Activated naive CD8-positive, alpha-beta T cell treated with anti-CD3 and anti-CD28 coated beads, Interleukin-2, amount 10 ng/mL, durations not matched to agents 7 days and 5 days (primary cell): ENCODE measurements at regions not wholly inside any gene's neighbourhood (a gene's known extent, or its start where the extent isn't known, plus 50 kb on each side); places are given as distances from the start of the nearest gene placed in this dataset.
"Not testable (repeated sequence)": the region's sequence is repeated elsewhere in the genome, so short reads cannot be mapped to it uniquely, and the experiment has no call there.

Experiments used
- ATAC-seq: fragments of 150-1000 bp; cut with Tn5 transposase; one replicate; pipeline ENCODE4 v1.10.0; 2021; ENCODE audit warnings: low read depth, moderate library complexity
- POLR2A ChIA-PET: fragments of 350-600 bp; sonication (Branson Sonifier 250); formaldehyde crosslinking; loops from one replicate; lab custom pipeline; 2021; ENCODE audit warnings: antibody characterized with exemption; lab: Charles Lee
- DNase-seq: peaks from one replicate; pipeline ENCODE4 v3.0.0; 2021
- H3K27ac Mint-ChIP-seq: one replicate; pipeline ENCODE4 v1.8.0; 2022; ENCODE audit warnings: mild to moderate bottlenecking, mixed read lengths
- H3K27me3 Mint-ChIP-seq: one replicate; pipeline ENCODE4 v1.8.0; 2022; ENCODE audit warnings: mild to moderate bottlenecking, moderate library complexity, mixed read lengths
- H3K36me3 Mint-ChIP-seq: one replicate; pipeline ENCODE4 v1.8.0; 2021; ENCODE audit warnings: mild to moderate bottlenecking, mixed read lengths
- H3K4me1 Mint-ChIP-seq: one replicate; pipeline ENCODE4 v1.8.0; 2021; ENCODE audit warnings: mixed read lengths
- H3K4me3 Mint-ChIP-seq: one replicate; pipeline ENCODE4 v1.8.0; 2022; ENCODE audit warnings: mild to moderate bottlenecking, moderate library complexity, mixed read lengths
- H3K9me3 Mint-ChIP-seq: one replicate; pipeline ENCODE4 v1.8.0; 2021; ENCODE audit warnings: mixed read lengths

DNA sequence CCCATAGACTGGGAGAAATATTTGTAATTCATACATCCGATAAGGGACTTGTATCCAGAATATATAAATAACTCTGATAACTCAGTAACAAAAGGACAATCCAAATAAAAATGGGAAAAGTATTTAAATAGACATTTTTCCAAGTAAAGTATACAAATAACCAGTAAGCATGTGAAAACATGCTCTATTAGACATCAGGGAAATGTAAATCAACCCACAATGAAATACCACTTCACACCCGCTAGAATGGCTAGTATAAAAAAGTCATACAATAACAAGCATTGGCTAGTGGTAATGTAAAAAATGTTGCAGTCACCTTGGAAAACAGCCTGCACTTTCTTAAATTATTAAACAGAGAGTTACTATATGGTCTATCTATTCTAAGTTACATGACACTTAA lies 650.7 kb downstream of the C12orf50 start:
- H3K27ac Mint-ChIP-seq, result no peak overlapping the region
- H3K4me1 Mint-ChIP-seq, result no peaks in the 10 kb centered on the region
- DNase-seq (no peak), ATAC-seq (no peak)
- no peaks in the 10 kb centered on the region for H3K9me3 Mint-ChIP-seq
- no peak overlapping the region for H3K4me3 Mint-ChIP-seq
- no peaks in the 10 kb centered on the region for H3K36me3 Mint-ChIP-seq
- H3K27me3 Mint-ChIP-seq, result no peaks in the 10 kb centered on the region
- POLR2A ChIA-PET, result no interaction called here

- DNase-seq, result no peak
- no peaks in the 10 kb centered on the region for H3K4me1 Mint-ChIP-seq
- POLR2A ChIA-PET, result no interaction called here
- no peaks in the 10 kb centered on the region for H3K36me3 Mint-ChIP-seq
- no peaks in the 10 kb centered on the region for H3K9me3 Mint-ChIP-seq
- ATAC-seq, result no peak
- H3K4me3 Mint-ChIP-seq, result no peak overlapping the region
- no peaks in the 10 kb centered on the region for H3K27me3 Mint-ChIP-seq
- H3K27ac Mint-ChIP-seq, result no peak overlapping the region
Measured at GRCh38 chr12:87376722-87377121, 652.5 kb downstream of the C12orf50 start.

DNA sequence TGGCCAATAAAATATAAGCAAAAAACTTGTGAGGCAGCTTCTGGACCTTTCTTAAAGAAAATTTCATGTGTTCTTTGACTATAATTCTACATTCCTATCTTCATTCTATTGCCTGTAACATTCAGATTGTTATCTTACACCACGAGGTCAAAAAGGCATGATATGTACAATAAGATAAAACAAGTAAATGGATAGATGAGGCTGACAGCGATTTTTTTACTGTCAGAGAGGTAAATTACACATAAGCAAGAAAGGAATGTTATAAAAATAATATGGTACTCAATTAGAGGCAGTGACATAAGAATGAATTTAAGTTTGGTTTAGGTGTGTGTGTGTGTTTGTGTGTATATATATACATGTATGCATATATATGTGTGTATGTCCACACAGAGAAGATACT lies 660.0 kb downstream of the C12orf50 start:
- no peaks in the 10 kb centered on the region for H3K4me1 Mint-ChIP-seq
- POLR2A ChIA-PET, result no interaction called here
- no peaks in the 10 kb centered on the region for H3K27me3 Mint-ChIP-seq
- H3K9me3 Mint-ChIP-seq, result peaks cover 1% of the 10 kb centered on the region
- no peak overlapping the region for H3K27ac Mint-ChIP-seq
- H3K4me3 Mint-ChIP-seq, result no peak overlapping the region
- DNase-seq (no peak), ATAC-seq (no peak)
- no peaks in the 10 kb centered on the region for H3K36me3 Mint-ChIP-seq

DNA sequence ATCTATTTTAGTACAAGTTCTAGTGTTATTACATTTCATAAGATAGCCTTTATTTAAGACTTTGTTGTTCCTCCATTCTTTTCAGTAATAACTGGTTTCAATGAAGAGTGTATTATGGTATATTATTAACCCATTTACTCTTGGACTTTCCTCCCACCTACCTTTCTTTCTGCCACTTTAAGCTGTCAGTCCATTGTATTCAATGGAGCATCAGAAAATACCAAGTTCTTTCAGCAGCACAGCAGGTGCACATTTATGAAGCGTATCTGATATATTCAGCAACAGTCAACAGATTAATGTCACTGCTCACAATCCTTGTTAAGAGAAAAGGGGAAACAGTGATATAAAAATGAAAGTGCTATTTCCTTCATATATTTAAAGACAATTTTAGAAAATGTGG lies 660.9 kb downstream of the C12orf50 start:
- H3K27ac Mint-ChIP-seq, result no peak overlapping the region
- H3K36me3 Mint-ChIP-seq, result no peaks in the 10 kb centered on the region
- peaks cover 6% of the 10 kb centered on the region for H3K9me3 Mint-ChIP-seq
- no peaks in the 10 kb centered on the region for H3K4me1 Mint-ChIP-seq
- no peaks in the 10 kb centered on the region for H3K27me3 Mint-ChIP-seq
- H3K4me3 Mint-ChIP-seq, result no peak overlapping the region
- POLR2A ChIA-PET, result no interaction called here
- DNase-seq (no peak), ATAC-seq (no peak)

- POLR2A ChIA-PET, result no interaction called here
- Mint-ChIP-seq H3K4me3 (no peak overlapping the region), H3K27me3 (no peaks in the 10 kb centered on the region), H3K9me3 (peaks cover 22% of the 10 kb centered on the region), H3K36me3 (no peaks in the 10 kb centered on the region), H3K27ac (no peak overlapping the region), H3K4me1 (no peaks in the 10 kb centered on the region)
- no peak for ATAC-seq
- no peak for DNase-seq
Measured at GRCh38 chr12:87365423-87365822, 663.8 kb downstream of the C12orf50 start.

DNA sequence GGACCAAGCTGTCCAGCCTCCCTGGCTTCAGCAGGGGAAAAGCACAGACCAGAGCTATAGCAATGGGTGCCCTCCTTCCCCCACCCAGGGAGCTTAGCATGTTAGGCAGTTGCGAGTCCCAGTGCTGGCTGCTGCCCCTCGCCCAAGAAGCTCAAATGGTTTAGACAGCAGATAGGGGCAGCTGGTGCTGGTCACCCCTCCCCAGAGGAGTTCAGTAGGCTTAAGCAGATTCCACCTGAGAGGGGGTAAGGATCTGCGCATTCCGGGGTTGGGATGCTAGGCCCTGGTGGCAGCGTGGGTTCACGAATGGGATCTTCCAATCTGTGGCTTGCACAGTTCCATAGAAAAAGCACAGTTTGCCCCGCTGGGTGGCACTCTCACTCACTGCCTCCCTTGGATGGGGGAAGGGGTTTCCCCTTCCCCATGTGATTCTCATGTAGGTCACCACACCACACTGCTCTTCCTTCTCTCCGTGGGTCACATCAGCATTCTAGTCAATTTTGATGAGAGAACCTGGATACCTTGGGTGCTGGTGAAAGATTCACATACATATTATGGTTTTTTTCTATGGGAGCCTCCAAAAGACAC lies 665.6 kb downstream of the C12orf50 start:
- H3K4me3 Mint-ChIP-seq, result no peak overlapping the region
- POLR2A ChIA-PET, result no interaction called here
- ATAC-seq, result no peak
- peaks cover 26% of the 10 kb centered on the region for H3K9me3 Mint-ChIP-seq
- no peak overlapping the region for H3K27ac Mint-ChIP-seq
- no peaks in the 10 kb centered on the region for H3K4me1 Mint-ChIP-seq
- DNase-seq, result no peak
- H3K27me3 Mint-ChIP-seq, result no peaks in the 10 kb centered on the region
- no peaks in the 10 kb centered on the region for H3K36me3 Mint-ChIP-seq

DNA sequence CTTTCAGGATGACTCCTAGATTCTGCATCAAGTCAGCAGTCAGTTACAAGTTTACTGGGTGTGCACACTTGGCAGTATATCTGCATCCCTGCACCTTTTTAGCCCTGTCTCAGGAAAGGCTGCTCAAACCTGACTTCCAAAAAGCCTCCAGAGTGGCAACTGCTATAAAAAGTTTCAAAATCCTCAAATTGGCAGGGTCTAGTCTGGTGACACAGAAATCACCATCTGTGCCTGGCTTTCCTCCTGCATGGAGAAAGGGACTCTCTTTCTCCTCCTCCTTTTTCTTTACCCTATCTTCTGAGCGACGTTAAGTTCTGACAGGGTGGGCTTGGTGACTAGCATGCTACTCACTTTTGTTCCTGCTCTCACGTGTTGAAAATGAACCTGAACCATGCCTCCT lies 679.5 kb downstream of the C12orf50 start:
- Mint-ChIP-seq H3K27ac (no peak overlapping the region), H3K27me3 (no peaks in the 10 kb centered on the region), H3K4me3 (no peak overlapping the region), H3K36me3 (no peaks in the 10 kb centered on the region), H3K9me3 (peaks cover 4% of the 10 kb centered on the region), H3K4me1 (no peaks in the 10 kb centered on the region)
- ATAC-seq, result no peak
- DNase-seq, result no peak
- POLR2A ChIA-PET, result no interaction called here

DNA sequence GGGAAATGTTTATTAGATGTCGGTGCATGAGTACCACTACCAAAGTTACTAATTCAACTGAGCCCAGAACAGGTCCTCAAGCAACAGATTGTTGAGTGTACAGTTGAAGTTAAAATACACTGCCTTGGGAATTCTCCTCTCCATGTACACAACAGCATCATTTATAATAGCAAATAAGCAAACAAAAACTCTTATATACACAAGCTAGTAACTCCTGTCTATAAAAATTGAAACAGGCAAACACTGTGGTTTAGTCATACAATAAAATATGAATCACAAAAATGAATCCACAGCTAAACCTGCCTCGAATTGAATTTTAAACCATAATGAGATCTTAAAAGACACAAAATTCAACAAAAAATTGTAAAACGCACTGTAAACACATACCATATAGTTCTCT lies 681.1 kb downstream of the C12orf50 start:
- H3K9me3 Mint-ChIP-seq, result peaks cover 8% of the 10 kb centered on the region
- H3K36me3 Mint-ChIP-seq, result no peaks in the 10 kb centered on the region
- no peaks in the 10 kb centered on the region for H3K27me3 Mint-ChIP-seq
- DNase-seq (no peak), ATAC-seq (no peak)
- POLR2A ChIA-PET, result no interaction called here
- H3K27ac Mint-ChIP-seq, result no peak overlapping the region
- no peaks in the 10 kb centered on the region for H3K4me1 Mint-ChIP-seq
- no peak overlapping the region for H3K4me3 Mint-ChIP-seq

- ATAC-seq (no peak), DNase-seq (no peak)
- peaks cover 5% of the 10 kb centered on the region for H3K9me3 Mint-ChIP-seq
- no peaks in the 10 kb centered on the region for H3K4me1 Mint-ChIP-seq
- no peak overlapping the region for H3K4me3 Mint-ChIP-seq
- POLR2A ChIA-PET, result no interaction called here
- H3K27me3 Mint-ChIP-seq, result no peaks in the 10 kb centered on the region
- H3K36me3 Mint-ChIP-seq, result no peaks in the 10 kb centered on the region
- H3K27ac Mint-ChIP-seq, result no peak overlapping the region
Measured at GRCh38 chr12:87344699-87345098, 684.5 kb downstream of the C12orf50 start.

DNA sequence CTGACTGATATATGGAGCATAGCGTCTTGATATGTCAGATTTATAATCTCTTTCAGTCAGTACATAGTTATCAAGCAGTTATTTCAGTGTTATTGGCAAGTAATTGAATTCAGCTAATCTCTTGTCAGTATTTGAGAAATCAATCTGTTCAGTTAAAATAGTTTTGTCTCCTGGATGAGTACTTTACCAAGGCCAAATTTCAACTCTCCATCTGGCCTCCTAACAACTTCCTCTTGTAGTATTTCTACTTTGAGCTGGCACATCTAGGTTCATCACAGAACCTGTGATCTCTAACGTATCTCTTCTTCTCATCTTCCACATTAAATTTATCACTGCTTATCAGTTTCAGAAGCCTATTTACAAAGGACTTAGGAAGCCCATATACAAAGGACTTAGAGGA lies 690.5 kb downstream of the C12orf50 start:
- H3K4me3 Mint-ChIP-seq, result no peak overlapping the region
- peaks cover 2% of the 10 kb centered on the region for H3K9me3 Mint-ChIP-seq
- DNase-seq (no peak), ATAC-seq (no peak)
- POLR2A ChIA-PET, result no interaction called here
- H3K36me3 Mint-ChIP-seq, result no peaks in the 10 kb centered on the region
- H3K27ac Mint-ChIP-seq, result no peak overlapping the region
- H3K27me3 Mint-ChIP-seq, result no peaks in the 10 kb centered on the region
- no peaks in the 10 kb centered on the region for H3K4me1 Mint-ChIP-seq

DNA sequence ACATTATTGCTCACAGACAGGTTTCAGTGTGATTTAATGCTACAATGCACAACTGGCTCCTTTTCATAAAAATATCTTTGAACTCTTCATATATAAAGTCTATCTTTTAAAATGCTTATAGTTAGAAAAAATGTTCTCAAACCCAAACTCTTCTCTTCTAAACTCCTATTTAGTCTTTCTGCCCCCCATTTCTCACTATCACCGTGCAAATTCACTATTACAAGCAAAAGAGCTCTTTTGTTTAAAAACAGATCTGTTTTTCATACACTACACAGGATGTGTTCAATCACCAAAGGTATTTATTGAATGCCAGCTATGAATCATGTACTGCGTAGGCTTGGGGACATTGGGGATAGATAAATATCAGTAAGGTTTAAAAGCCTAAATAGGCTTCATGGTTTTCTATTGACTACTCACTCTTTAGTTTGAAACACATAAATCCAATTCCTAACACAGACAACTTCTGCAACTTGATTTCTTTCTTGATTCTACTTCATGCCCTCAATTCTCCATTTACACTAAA lies 692.3 kb downstream of the C12orf50 start:
- H3K9me3 Mint-ChIP-seq, result no peaks in the 10 kb centered on the region
- H3K4me1 Mint-ChIP-seq, result no peaks in the 10 kb centered on the region
- H3K27me3 Mint-ChIP-seq, result no peaks in the 10 kb centered on the region
- no peak overlapping the region for H3K27ac Mint-ChIP-seq
- ATAC-seq (no peak), DNase-seq (no peak)
- H3K36me3 Mint-ChIP-seq, result no peaks in the 10 kb centered on the region
- no peak overlapping the region for H3K4me3 Mint-ChIP-seq
- POLR2A ChIA-PET, result no interaction called here

DNA sequence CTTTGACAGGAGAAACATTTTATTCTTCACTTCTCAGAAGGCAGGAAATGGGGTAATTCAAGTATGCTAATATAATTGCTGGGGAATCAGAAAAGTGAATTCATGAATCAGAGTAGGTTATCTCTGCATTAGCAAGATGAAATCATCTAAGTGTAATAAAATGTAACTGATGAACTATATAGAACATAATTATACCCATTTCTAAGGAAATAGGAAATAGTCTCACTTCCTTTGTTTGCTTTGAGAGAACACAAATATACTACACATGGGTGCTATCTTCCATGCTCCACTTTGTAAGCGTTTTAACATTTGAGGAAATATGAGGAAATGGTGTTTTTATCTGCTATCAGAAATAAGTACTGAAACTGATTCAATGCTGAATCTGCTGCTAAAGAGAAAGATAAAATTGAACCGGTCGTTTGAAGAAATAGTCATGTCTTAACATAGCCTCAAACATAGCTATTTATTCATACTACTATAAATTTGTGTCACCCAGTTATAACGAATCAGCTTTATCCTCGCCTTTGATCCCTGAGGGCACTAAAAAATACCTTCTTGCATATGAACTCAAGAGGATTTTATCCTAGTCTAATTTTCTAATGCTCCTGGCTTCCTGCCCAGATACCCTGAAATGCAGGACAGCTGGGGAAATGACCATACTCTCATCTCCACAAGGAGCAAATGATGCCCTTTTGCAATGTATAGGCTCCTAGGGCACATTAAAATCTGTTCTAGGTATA lies 696.0 kb downstream of the C12orf50 start:
- ATAC-seq (no peak), DNase-seq (no peak)
- H3K36me3 Mint-ChIP-seq, result no peaks in the 10 kb centered on the region
- no peaks in the 10 kb centered on the region for H3K27me3 Mint-ChIP-seq
- no peak overlapping the region for H3K27ac Mint-ChIP-seq
- no peaks in the 10 kb centered on the region for H3K9me3 Mint-ChIP-seq
- no peak overlapping the region for H3K4me3 Mint-ChIP-seq
- POLR2A ChIA-PET, result no interaction called here
- no peaks in the 10 kb centered on the region for H3K4me1 Mint-ChIP-seq

DNA sequence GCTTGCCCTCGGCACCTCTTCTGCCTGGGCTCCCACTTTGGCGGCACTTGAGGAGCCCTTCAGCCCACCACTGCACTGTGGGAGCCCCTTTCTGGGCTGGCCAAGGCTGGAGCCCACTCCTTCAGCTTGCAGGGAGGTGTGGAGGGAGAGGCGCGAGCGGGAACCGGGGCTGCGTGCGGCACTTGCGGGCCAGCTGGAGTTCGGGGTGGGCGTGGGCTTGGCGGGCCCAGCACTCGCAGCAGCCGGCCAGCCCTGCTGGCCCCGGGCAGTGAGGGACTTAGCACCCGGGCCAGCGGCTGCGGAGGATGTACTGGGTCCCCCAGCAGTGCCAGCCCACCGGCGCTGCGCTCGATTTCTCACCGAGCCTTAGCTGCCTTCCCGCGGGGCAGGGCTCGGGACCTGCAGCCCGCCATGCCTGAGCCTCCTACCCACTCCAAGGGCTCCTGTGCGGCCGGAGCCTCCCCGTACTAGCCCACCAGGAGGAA lies 699.1 kb downstream of the C12orf50 start:
- H3K4me3 Mint-ChIP-seq, H3K27ac Mint-ChIP-seq, POLR2A ChIA-PET, H3K9me3 Mint-ChIP-seq, ATAC-seq, H3K36me3 Mint-ChIP-seq, H3K4me1 Mint-ChIP-seq, DNase-seq, H3K27me3 Mint-ChIP-seq: not testable (repeated sequence)
